ENCODE measurements at regions not wholly inside any gene's neighbourhood (a gene's known extent, or its start where the extent isn't known, plus 50 kb on each side); places are given as distances from the start of the nearest gene placed in this dataset.

DNA sequence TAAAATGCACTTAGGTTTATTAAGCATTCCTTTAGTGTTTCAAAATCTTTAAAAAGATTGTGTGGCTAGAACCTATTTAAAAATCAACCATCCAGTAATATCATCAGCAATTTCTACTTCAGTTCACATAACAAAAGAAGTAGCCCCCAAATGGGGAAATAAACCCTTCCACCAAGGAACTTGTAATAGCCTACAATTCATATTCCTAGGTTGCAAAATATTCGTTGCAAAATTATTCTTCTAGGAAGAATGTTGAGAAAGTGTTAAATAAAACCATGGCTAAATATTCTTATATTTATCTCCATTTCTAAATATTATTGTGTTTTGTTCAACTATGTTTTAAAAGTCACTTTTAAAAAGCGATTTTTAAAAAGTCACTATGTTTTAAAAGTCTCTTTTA is 177.9 kb upstream of the PRLR start:
- no peaks in the 10 kb centered on the region for H3K9me3 ChIP-seq (ENCODE audit: control insufficient read depth, insufficient read depth, low read length)
- intact Hi-C loops (cut with micrococcal nuclease), result no loop called here
- TF ChIP-seq CTCF (IDR thresholded peaks at IDR 0.05), result no peak
- H3K27me3 Mint-ChIP-seq (ENCODE audit: low read depth in 2 of 2), result no peaks in the 10 kb centered on the region
- H3K36me3 Mint-ChIP-seq, result no peaks in the 10 kb centered on the region
- H3K9me3 Mint-ChIP-seq, result peaks cover 11% of the 10 kb centered on the region in 2 donors
- no peaks in the 10 kb centered on the region for H3K27me3 ChIP-seq (ENCODE audit: control insufficient read depth, insufficient read depth, low read length)
- ATAC-seq (no peak), DNase-seq (no peak)
- no peak overlapping the region for H3K27ac Mint-ChIP-seq
- H3K4me1 ChIP-seq (ENCODE audit: control insufficient read depth, insufficient read depth, low read length), result no peaks in the 10 kb centered on the region
- H3K4me3 ChIP-seq (ENCODE audit: low read length), result no peak overlapping the region
- no peak overlapping the region for H3K4me3 Mint-ChIP-seq
- no peak overlapping the region for H3K27ac ChIP-seq (ENCODE audit: low read length)
- no CpG with 5 or more reads among the region's 2 CpGs for WGBS (ENCODE audit: insufficient coverage)
- H3K36me3 ChIP-seq (ENCODE audit: control insufficient read depth, insufficient read depth, low read length), result no peaks in the 10 kb centered on the region
- H3K4me1 Mint-ChIP-seq, result no peaks in the 10 kb centered on the region

GRCh38 chr5:35407697-35408096 is 177.4 kb upstream of the PRLR start:
- H3K36me3 Mint-ChIP-seq, result no peaks in the 10 kb centered on the region
- TF ChIP-seq CTCF (IDR thresholded peaks at IDR 0.05), result no peak
- H3K27ac Mint-ChIP-seq, result no peak overlapping the region
- H3K36me3 ChIP-seq (ENCODE audit: control insufficient read depth, insufficient read depth, low read length), result no peaks in the 10 kb centered on the region
- DNase-seq (no peak), ATAC-seq (no peak)
- intact Hi-C loops (cut with micrococcal nuclease), result no loop called here
- no peaks in the 10 kb centered on the region for H3K4me1 Mint-ChIP-seq
- H3K4me3 ChIP-seq (ENCODE audit: low read length), result no peak overlapping the region
- H3K9me3 Mint-ChIP-seq, result peaks cover 11% of the 10 kb centered on the region in 2 donors
- no peak overlapping the region for H3K27ac ChIP-seq (ENCODE audit: low read length)
- H3K27me3 Mint-ChIP-seq (ENCODE audit: low read depth in 2 of 2), result no peaks in the 10 kb centered on the region
- H3K4me3 Mint-ChIP-seq, result no peak overlapping the region
- no peaks in the 10 kb centered on the region for H3K9me3 ChIP-seq (ENCODE audit: control insufficient read depth, insufficient read depth, low read length)
- no peaks in the 10 kb centered on the region for H3K4me1 ChIP-seq (ENCODE audit: control insufficient read depth, insufficient read depth, low read length)
- H3K27me3 ChIP-seq (ENCODE audit: control insufficient read depth, insufficient read depth, low read length), result no peaks in the 10 kb centered on the region

GRCh38 chr5:35405938-35406337 is 175.7 kb upstream of the PRLR start:
- Mint-ChIP-seq H3K36me3 (no peaks in the 10 kb centered on the region), H3K27me3 (ENCODE audit: low read depth in 2 of 2) (no peaks in the 10 kb centered on the region), H3K9me3 (peaks cover 7 to 10% of the 10 kb centered on the region in 2 donors), H3K4me3 (no peak overlapping the region), H3K27ac (no peak overlapping the region), H3K4me1 (no peaks in the 10 kb centered on the region)
- ATAC-seq (no peak), DNase-seq (no peak)
- no peaks in the 10 kb centered on the region for H3K9me3 ChIP-seq (ENCODE audit: control insufficient read depth, insufficient read depth, low read length)
- H3K27me3 ChIP-seq (ENCODE audit: control insufficient read depth, insufficient read depth, low read length), result no peaks in the 10 kb centered on the region
- WGBS (ENCODE audit: insufficient coverage), result 97% methylated on average over 15 of the region's 15 CpGs
- no peak overlapping the region for H3K27ac ChIP-seq (ENCODE audit: low read length)
- no peaks in the 10 kb centered on the region for H3K36me3 ChIP-seq (ENCODE audit: control insufficient read depth, insufficient read depth, low read length)
- no peak for TF ChIP-seq CTCF (IDR thresholded peaks at IDR 0.05)
- H3K4me3 ChIP-seq (ENCODE audit: low read length), result no peak overlapping the region
- H3K4me1 ChIP-seq (ENCODE audit: control insufficient read depth, insufficient read depth, low read length), result no peaks in the 10 kb centered on the region
- intact Hi-C loops (cut with micrococcal nuclease), result no loop called here

DNA sequence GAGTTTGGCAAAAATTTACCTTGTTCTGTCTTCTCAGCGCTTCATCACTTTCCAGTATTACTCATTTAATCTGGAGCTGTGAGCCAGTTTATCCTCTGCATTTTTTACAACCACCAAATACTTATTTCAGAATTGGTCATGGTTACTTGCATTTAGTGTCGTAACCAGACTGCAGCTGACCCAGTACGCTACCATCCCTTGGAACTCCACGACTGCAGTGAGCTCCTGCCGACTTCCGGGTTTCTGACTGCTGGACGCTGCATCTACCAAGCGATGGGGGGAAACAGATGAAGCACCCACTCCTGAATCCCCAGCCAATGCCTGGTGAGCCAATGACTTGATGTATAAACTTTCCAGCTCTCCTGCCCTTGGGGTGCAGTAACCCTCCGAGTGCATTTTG is 174.4 kb upstream of the PRLR start:
- ATAC-seq, result no peak
- H3K27ac ChIP-seq (ENCODE audit: low read length), result no peak overlapping the region

More for the DNA sequence above, 174.4 kb upstream of the PRLR start:
- Histone ChIP-seq H3K27me3 (ENCODE audit: control insufficient read depth, insufficient read depth, low read length) (no peaks in the 10 kb centered on the region), H3K4me3 (ENCODE audit: low read length) (no peak overlapping the region), H3K9me3 (ENCODE audit: control insufficient read depth, insufficient read depth, low read length) (no peaks in the 10 kb centered on the region), H3K4me1 (ENCODE audit: control insufficient read depth, insufficient read depth, low read length) (no peaks in the 10 kb centered on the region), H3K36me3 (ENCODE audit: control insufficient read depth, insufficient read depth, low read length) (no peaks in the 10 kb centered on the region)
- DNase-seq, result no peak
- 96% methylated on average over 9 of the region's 9 CpGs for WGBS (ENCODE audit: insufficient coverage)
- Mint-ChIP-seq H3K4me1 (no peaks in the 10 kb centered on the region), H3K27ac (no peak overlapping the region), H3K36me3 (no peaks in the 10 kb centered on the region), H3K27me3 (ENCODE audit: low read depth in 2 of 2) (no peaks in the 10 kb centered on the region), H3K4me3 (no peak overlapping the region), H3K9me3 (peaks cover 6 to 9% of the 10 kb centered on the region in 2 donors)
- TF ChIP-seq CTCF (IDR thresholded peaks at IDR 0.05), result no peak
- intact Hi-C loops (cut with micrococcal nuclease), result no loop called here

Data from natural killer cell (primary cell).